ENCODE measurements at regions not wholly inside any gene's neighbourhood (a gene's known extent, or its start where the extent isn't known, plus 50 kb on each side); places are given as distances from the start of the nearest gene placed in this dataset.

GRCh38 chr12:87163122-87163521 is 866.1 kb downstream of the C12orf50 start:
- no peaks in the 10 kb centered on the region for H3K4me1 ChIP-seq (ENCODE audit: low read depth, poor library complexity, severe bottlenecking)
- H3K36me3 ChIP-seq (ENCODE audit: insufficient read depth), result no peaks in the 10 kb centered on the region
- no peak overlapping the region for H3K27ac ChIP-seq
- H3K79me2 ChIP-seq (ENCODE audit: insufficient read depth, low read depth), result no peaks in the 10 kb centered on the region
- no peak overlapping the region for H3K9ac ChIP-seq
- H3K4me2 ChIP-seq, result no peak overlapping the region
- no peak for TF ChIP-seq CTCF (conservative IDR thresholded peaks at IDR 0.05; ENCODE audit: low read depth, low read length)
- H4K20me1 ChIP-seq (ENCODE audit: insufficient read depth), result no peaks in the 10 kb centered on the region
- no peak overlapping the region for H2AFZ ChIP-seq (ENCODE audit: low read depth)
- no peak overlapping the region for H3K4me3 ChIP-seq (IDR thresholded peaks at IDR 0.05; ENCODE audit: insufficient read depth, low read depth, low read length)
- no peaks in the 10 kb centered on the region for H3K27me3 ChIP-seq (ENCODE audit: insufficient read depth, low read depth)

GRCh38 chr12:87160848-87161601 is 868.2 kb downstream of the C12orf50 start:
- Histone ChIP-seq H2AFZ (ENCODE audit: low read depth) (no peak overlapping the region), H3K36me3 (ENCODE audit: insufficient read depth) (no peaks in the 10 kb centered on the region), H3K27me3 (ENCODE audit: insufficient read depth, low read depth) (no peaks in the 10 kb centered on the region), H3K4me3 (IDR thresholded peaks at IDR 0.05; ENCODE audit: insufficient read depth, low read depth, low read length) (no peak overlapping the region), H3K4me1 (ENCODE audit: low read depth, poor library complexity, severe bottlenecking) (no peaks in the 10 kb centered on the region), H4K20me1 (ENCODE audit: insufficient read depth) (no peaks in the 10 kb centered on the region), H3K27ac (no peak overlapping the region), H3K79me2 (ENCODE audit: insufficient read depth, low read depth) (no peaks in the 10 kb centered on the region), H3K9ac (no peak overlapping the region), H3K4me2 (no peak overlapping the region)
- TF ChIP-seq CTCF (conservative IDR thresholded peaks at IDR 0.05; ENCODE audit: low read depth, low read length), result no peak

GRCh38 chr12:87157791-87158190 is 871.4 kb downstream of the C12orf50 start:
- H2AFZ ChIP-seq (ENCODE audit: low read depth), result no peak overlapping the region

GRCh38 chr12:87155621-87156020 is 873.6 kb downstream of the C12orf50 start:
- no peaks in the 10 kb centered on the region for H3K79me2 ChIP-seq (ENCODE audit: insufficient read depth, low read depth)
- no peaks in the 10 kb centered on the region for H3K36me3 ChIP-seq (ENCODE audit: insufficient read depth)
- H3K4me3 ChIP-seq (IDR thresholded peaks at IDR 0.05; ENCODE audit: insufficient read depth, low read depth, low read length), result no peak overlapping the region
- peaks cover 21% of the 10 kb centered on the region for H3K4me1 ChIP-seq (ENCODE audit: low read depth, poor library complexity, severe bottlenecking)
- H3K9ac ChIP-seq, result no peak overlapping the region
- no peaks in the 10 kb centered on the region for H4K20me1 ChIP-seq (ENCODE audit: insufficient read depth)
- H2AFZ ChIP-seq (ENCODE audit: low read depth), result no peak overlapping the region
- no peak overlapping the region for H3K27ac ChIP-seq
- H3K4me2 ChIP-seq, result no peak overlapping the region
- H3K27me3 ChIP-seq (ENCODE audit: insufficient read depth, low read depth), result no peaks in the 10 kb centered on the region
- no peak for TF ChIP-seq CTCF (conservative IDR thresholded peaks at IDR 0.05; ENCODE audit: low read depth, low read length)

More at GRCh38 chr12:87157791-87158190, 871.4 kb downstream of the C12orf50 start:
- no peaks in the 10 kb centered on the region for H3K4me1 ChIP-seq (ENCODE audit: low read depth, poor library complexity, severe bottlenecking)
- no peak overlapping the region for H3K9ac ChIP-seq
- TF ChIP-seq CTCF (conservative IDR thresholded peaks at IDR 0.05; ENCODE audit: low read depth, low read length), result no peak
- no peak overlapping the region for H3K27ac ChIP-seq
- H3K36me3 ChIP-seq (ENCODE audit: insufficient read depth), result no peaks in the 10 kb centered on the region
- no peaks in the 10 kb centered on the region for H4K20me1 ChIP-seq (ENCODE audit: insufficient read depth)
- no peaks in the 10 kb centered on the region for H3K79me2 ChIP-seq (ENCODE audit: insufficient read depth, low read depth)
- no peaks in the 10 kb centered on the region for H3K27me3 ChIP-seq (ENCODE audit: insufficient read depth, low read depth)
- no peak overlapping the region for H3K4me2 ChIP-seq
- H3K4me3 ChIP-seq (IDR thresholded peaks at IDR 0.05; ENCODE audit: insufficient read depth, low read depth, low read length), result no peak overlapping the region

Measured in KMS-11 (cell line).